WERI-Rb-1 (cell line): ENCODE measurements at regions not wholly inside any gene's neighbourhood (a gene's known extent, or its start where the extent isn't known, plus 50 kb on each side); places are given as distances from the start of the nearest gene placed in this dataset.

Experiments used
- DNase-seq: peaks from one replicate; pipeline ENCODE4 v3.0.0-alpha.2; 2020
- H3K27ac ChIP-seq: fragments of 250-450 bp; sonication (Bioruptor Pico); 2 replicates; pipeline ENCODE4 v1.5.1; 2020; ENCODE audit warnings: mild to moderate bottlenecking, moderate library complexity
- H3K27me3 ChIP-seq: fragments of 250-450 bp; sonication (Bioruptor Pico); 2 replicates; pipeline ENCODE4 v1.5.1; 2021; ENCODE audit warnings: mild to moderate bottlenecking, low read depth, moderate library complexity; ENCODE audit not compliant: insufficient read depth, severe bottlenecking
- H3K36me3 ChIP-seq: fragments of 250-450 bp; sonication (Bioruptor Pico); 2 replicates; pipeline ENCODE4 v1.5.1; 2020; ENCODE audit warnings: mild to moderate bottlenecking, moderate library complexity
- H3K4me3 ChIP-seq: 2 replicates; pipeline ENCODE4 v1.5.1; 2011; ENCODE audit warnings: low read depth, mild to moderate bottlenecking, control low read depth, low read length
- H3K9me3 ChIP-seq: fragments of 250-450 bp; sonication (Bioruptor Pico); 2 replicates; pipeline ENCODE4 v1.5.1; 2021; ENCODE audit warnings: mild to moderate bottlenecking, moderate library complexity; ENCODE audit not compliant: severe bottlenecking
- CTCF ChIP-seq: IDR thresholded peaks from 2 replicates; pipeline ENCODE4 v1.5.1; 2011; ENCODE audit warnings: low read depth, mild to moderate bottlenecking, control low read depth, inconsistent platforms, low read length

DNA sequence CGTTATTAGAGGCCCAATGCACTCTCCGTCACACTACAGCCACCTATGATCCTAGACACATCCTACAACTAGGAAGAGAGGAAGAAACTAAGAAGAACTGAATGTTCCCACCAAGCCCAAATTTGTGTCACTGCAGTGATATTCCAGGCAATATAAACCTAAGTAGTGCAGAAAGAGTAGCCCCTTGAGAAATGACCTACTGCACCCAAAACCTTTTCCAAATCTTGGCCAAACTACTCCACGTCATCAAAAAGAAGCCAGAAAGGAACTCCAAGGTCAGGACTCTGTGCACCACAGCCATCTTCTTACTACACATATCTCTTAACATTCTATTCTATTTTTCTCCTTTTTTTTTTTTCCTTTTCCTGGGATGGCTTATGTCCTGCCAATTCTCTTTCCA lies 60.2 kb downstream of the ADAMTS1 start:
- Histone ChIP-seq H3K36me3 (no peaks in the 10 kb centered on the region), H3K27ac (no peak overlapping the region), H3K4me3 (no peak overlapping the region), H3K9me3 (peaks cover 3% of the 10 kb centered on the region), H3K27me3 (peaks cover 71% of the 10 kb centered on the region)
- no peak for TF ChIP-seq CTCF
- no peak for DNase-seq

- no peaks in the 10 kb centered on the region for H3K36me3 ChIP-seq
- no peak for TF ChIP-seq CTCF
- H3K4me3 ChIP-seq: no peak overlapping the region
- H3K27ac ChIP-seq: no peak overlapping the region
- peaks cover 71% of the 10 kb centered on the region for H3K27me3 ChIP-seq
- no peak for DNase-seq
- H3K9me3 ChIP-seq: peaks cover 1% of the 10 kb centered on the region
Measured at GRCh38 chr21:26783466-26784195, 61.6 kb downstream of the ADAMTS1 start.

- no peak for DNase-seq
- Histone ChIP-seq H3K4me3 (no peak overlapping the region), H3K9me3 (no peaks in the 10 kb centered on the region), H3K27me3 (peaks cover 71% of the 10 kb centered on the region), H3K36me3 (no peaks in the 10 kb centered on the region), H3K27ac (no peak overlapping the region)
- TF ChIP-seq CTCF: no peak
Measured at GRCh38 chr21:26782747-26783146, 62.5 kb downstream of the ADAMTS1 start.

GRCh38 chr21:26782331-26782730 lies 62.9 kb downstream of the ADAMTS1 start:
- H3K4me3 ChIP-seq: no peak overlapping the region
- no peak for DNase-seq
- H3K27ac ChIP-seq: no peak overlapping the region

DNA sequence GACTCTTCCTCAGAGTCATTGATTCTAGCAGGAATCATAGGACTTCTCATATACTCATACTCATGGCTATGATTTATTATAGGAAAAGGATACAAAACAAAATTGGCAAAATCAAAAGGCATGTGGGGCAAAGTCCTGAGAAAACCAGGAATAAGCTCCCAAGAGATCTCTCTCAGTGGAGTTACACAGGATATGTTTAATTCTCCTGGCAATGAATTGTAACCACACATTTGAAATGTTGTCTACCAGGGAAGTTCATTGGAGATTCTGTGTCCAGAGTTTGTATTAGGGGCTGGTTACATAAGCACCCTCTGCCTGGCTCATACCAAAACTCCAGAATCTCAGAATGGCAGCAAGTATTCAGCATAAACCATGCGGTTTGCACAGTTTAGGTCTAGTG lies 63.9 kb downstream of the ADAMTS1 start:
- peaks cover 74% of the 10 kb centered on the region for H3K27me3 ChIP-seq
- no peaks in the 10 kb centered on the region for H3K36me3 ChIP-seq
- H3K27ac ChIP-seq: no peak overlapping the region
- no peak for TF ChIP-seq CTCF
- H3K4me3 ChIP-seq: no peak overlapping the region
- no peak for DNase-seq
- H3K9me3 ChIP-seq: no peaks in the 10 kb centered on the region

More at GRCh38 chr21:26782331-26782730, 62.9 kb downstream of the ADAMTS1 start:
- no peak for TF ChIP-seq CTCF
- peaks cover 72% of the 10 kb centered on the region for H3K27me3 ChIP-seq
- no peaks in the 10 kb centered on the region for H3K36me3 ChIP-seq
- H3K9me3 ChIP-seq: no peaks in the 10 kb centered on the region

- Histone ChIP-seq H3K36me3 (no peaks in the 10 kb centered on the region), H3K27me3 (peaks cover 76% of the 10 kb centered on the region), H3K27ac (no peak overlapping the region), H3K4me3 (no peak overlapping the region), H3K9me3 (no peaks in the 10 kb centered on the region)
- TF ChIP-seq CTCF: no peak
- DNase-seq: no peak
Measured at GRCh38 chr21:26777166-26777565, 68.0 kb downstream of the ADAMTS1 start.
